HG03135 (cell line): ENCODE measurements at regions not wholly inside any gene's neighbourhood (a gene's known extent, or its start where the extent isn't known, plus 50 kb on each side); places are given as distances from the start of the nearest gene placed in this dataset.

Experiments used
- ATAC-seq: cut with Tn5 transposase; IDR thresholded peaks from one replicate; pipeline ENCODE4 v1.9.1; 2021; ENCODE audit warnings: mild to moderate bottlenecking, moderate library complexity; ENCODE audit not compliant: unreplicated experiment

- ATAC-seq: no peak
Measured at GRCh38 chr21:19326531-19327319, 923.1 kb upstream of the TMPRSS15 start.

- no peak for ATAC-seq
Measured at GRCh38 chr21:19328954-19329353, 925.4 kb upstream of the TMPRSS15 start.

GRCh38 chr21:19340303-19340702 lies 936.7 kb upstream of the TMPRSS15 start:
- no peak for ATAC-seq

GRCh38 chr21:19340954-19341353 lies 937.4 kb upstream of the TMPRSS15 start:
- ATAC-seq: no peak

GRCh38 chr21:19343711-19344110 lies 940.1 kb upstream of the TMPRSS15 start:
- no peak for ATAC-seq

- no peak for ATAC-seq
Measured at GRCh38 chr21:19350286-19350685, 946.7 kb upstream of the TMPRSS15 start.

GRCh38 chr21:19353256-19353655 lies 949.7 kb upstream of the TMPRSS15 start:
- ATAC-seq: no peak

- no peak for ATAC-seq
Measured at GRCh38 chr21:19368944-19369343, 965.4 kb upstream of the TMPRSS15 start.

- no peak for ATAC-seq
Measured at GRCh38 chr21:19392390-19392789, 988.8 kb upstream of the TMPRSS15 start.

GRCh38 chr21:19400223-19400770 lies 996.7 kb upstream of the TMPRSS15 start:
- ATAC-seq: no peak

- ATAC-seq: no peak
Measured at GRCh38 chr21:19402870-19403269, 999.3 kb upstream of the TMPRSS15 start.

- no peak for ATAC-seq
Measured at GRCh38 chr21:19405326-19405725, 1001.7 kb upstream of the TMPRSS15 start.

GRCh38 chr21:19420565-19420964 lies 1017.0 kb upstream of the TMPRSS15 start:
- no peak for ATAC-seq

GRCh38 chr21:19433623-19434022 lies 1030.0 kb upstream of the TMPRSS15 start:
- no peak for ATAC-seq

- ATAC-seq: no peak
Measured at GRCh38 chr21:19440792-19441655, 1037.4 kb upstream of the TMPRSS15 start.

- no peak for ATAC-seq
Measured at GRCh38 chr21:19458295-19458694, 1054.7 kb upstream of the TMPRSS15 start.

- ATAC-seq: no peak
Measured at GRCh38 chr21:19461481-19462205, 1058.1 kb upstream of the TMPRSS15 start.

GRCh38 chr21:19463966-19464365 lies 1060.4 kb upstream of the TMPRSS15 start:
- ATAC-seq: no peak

GRCh38 chr21:19468991-19469715 lies 1065.6 kb upstream of the TMPRSS15 start:
- ATAC-seq: no peak

- ATAC-seq: no peak
Measured at GRCh38 chr21:19475525-19475924, 1071.9 kb upstream of the TMPRSS15 start.
